ENCODE measurements at regions not wholly inside any gene's neighbourhood (a gene's known extent, or its start where the extent isn't known, plus 50 kb on each side); places are given as distances from the start of the nearest gene placed in this dataset.

DNA sequence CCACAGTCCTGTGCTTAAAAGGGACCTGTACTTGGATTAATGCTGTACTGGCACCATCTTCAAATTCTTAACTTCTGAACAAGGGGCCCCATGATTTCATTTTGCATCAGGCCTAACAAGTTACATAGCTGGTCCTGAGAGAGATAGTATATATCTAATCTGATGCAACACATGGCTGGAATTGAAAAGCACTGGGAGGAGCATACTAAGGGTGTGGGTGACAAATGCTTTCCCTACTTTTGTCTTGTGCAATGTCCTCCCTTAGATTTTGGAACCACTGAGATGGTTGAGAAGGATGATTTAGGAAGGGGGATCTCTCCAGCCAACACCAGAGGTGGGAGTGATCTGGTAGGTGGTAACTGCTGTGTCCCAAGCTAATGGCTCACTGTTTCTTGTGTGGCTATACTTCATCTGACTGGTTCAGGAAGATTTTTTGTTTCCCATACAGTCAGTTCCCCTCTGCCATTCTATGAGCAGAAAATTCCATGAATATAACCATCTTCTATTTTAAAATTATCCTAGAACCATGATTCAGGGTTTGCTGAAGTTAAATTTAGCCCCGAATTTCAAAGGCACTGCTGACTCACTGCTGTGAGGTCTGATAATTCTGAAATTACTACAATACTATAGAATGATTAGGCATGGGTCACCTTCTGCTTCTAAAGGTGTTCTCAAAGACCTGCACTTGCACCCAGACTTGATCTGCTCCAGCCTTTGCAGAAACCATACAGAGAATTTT is 108.3 kb upstream of the NCKAP5 start:
- H3K9me3 ChIP-seq (ENCODE audit: low read length), result no peaks in the 10 kb centered on the region
- H3K9ac ChIP-seq (ENCODE audit: low read length), result no peak overlapping the region
- H3K79me2 ChIP-seq (replicated peaks; ENCODE audit: insufficient read depth, low read length), result no peaks in the 10 kb centered on the region
- no peaks in the 10 kb centered on the region for H3K9me2 ChIP-seq (ENCODE audit: insufficient read depth, low read length)
- H3K4me3 ChIP-seq (ENCODE audit: low read length), result no peak overlapping the region
- no peaks in the 10 kb centered on the region for H3F3A ChIP-seq (ENCODE audit: insufficient read depth, low read length, poor library complexity, severe bottlenecking)
- H3K36me3 ChIP-seq (ENCODE audit: insufficient read depth, low read length), result no peaks in the 10 kb centered on the region
- H3K27ac ChIP-seq (ENCODE audit: low read length), result no peak overlapping the region
- H3K27me3 ChIP-seq (ENCODE audit: insufficient read depth, low read depth, low read length), result no peaks in the 10 kb centered on the region
- H4K20me1 ChIP-seq (ENCODE audit: insufficient read depth), result no peaks in the 10 kb centered on the region
- no peak for TF ChIP-seq TAF1 (IDR thresholded peaks at IDR 0.05; ENCODE audit: low read depth)
- TF ChIP-seq, protein P1, sequence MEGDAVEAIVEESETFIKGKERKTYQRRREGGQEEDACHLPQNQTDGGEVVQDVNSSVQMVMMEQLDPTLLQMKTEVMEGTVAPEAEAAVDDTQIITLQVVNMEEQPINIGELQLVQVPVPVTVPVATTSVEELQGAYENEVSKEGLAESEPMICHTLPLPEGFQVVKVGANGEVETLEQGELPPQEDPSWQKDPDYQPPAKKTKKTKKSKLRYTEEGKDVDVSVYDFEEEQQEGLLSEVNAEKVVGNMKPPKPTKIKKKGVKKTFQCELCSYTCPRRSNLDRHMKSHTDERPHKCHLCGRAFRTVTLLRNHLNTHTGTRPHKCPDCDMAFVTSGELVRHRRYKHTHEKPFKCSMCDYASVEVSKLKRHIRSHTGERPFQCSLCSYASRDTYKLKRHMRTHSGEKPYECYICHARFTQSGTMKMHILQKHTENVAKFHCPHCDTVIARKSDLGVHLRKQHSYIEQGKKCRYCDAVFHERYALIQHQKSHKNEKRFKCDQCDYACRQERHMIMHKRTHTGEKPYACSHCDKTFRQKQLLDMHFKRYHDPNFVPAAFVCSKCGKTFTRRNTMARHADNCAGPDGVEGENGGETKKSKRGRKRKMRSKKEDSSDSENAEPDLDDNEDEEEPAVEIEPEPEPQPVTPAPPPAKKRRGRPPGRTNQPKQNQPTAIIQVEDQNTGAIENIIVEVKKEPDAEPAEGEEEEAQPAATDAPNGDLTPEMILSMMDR (IDR thresholded peaks at IDR 0.05; ENCODE audit: poor library complexity, severe bottlenecking), result no peak
- H2AFZ ChIP-seq (ENCODE audit: low read depth, low read length), result no peak overlapping the region
- no peak overlapping the region for H3K4me2 ChIP-seq (ENCODE audit: low read length)

DNA sequence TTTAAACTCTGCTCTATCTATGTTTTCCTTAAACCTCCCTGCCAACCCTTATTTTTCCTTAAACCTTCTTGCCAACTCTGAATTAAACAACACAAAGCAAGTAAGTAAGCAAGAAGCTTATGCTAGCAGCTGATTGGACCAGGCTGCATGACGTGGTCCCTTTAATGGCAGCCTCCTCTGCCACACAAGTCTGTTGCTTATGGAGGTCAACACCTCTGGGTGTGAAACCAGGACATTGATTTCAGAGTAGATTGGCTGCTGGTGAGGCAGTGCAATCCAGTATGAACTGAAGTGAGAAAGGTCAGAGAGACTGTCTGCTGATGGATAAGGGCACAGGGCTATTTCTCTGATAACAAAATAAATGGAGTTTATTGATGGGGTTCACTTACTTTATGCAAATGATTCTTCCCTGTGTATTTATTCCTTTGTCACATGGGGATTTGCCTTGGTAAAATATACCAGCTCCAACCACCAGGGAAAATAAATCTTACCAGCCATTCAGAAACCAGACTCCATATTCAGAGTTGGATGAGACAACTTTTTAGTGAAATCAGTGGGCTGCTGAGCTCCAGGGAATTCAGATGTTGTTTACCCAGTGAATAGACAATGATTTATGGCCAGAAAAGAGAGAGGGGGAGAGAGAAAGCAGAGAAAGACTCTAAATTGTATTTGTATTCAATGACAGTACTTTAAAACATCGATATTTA is 112.2 kb upstream of the NCKAP5 start:
- Histone ChIP-seq H3K27ac (ENCODE audit: low read length) (no peak overlapping the region), H3K9ac (ENCODE audit: low read length) (no peak overlapping the region), H3K4me3 (ENCODE audit: low read length) (no peak overlapping the region), H3K36me3 (ENCODE audit: insufficient read depth, low read length) (no peaks in the 10 kb centered on the region), H3K27me3 (ENCODE audit: insufficient read depth, low read depth, low read length) (no peaks in the 10 kb centered on the region), H3K4me2 (ENCODE audit: low read length) (no peak overlapping the region), H3F3A (ENCODE audit: insufficient read depth, low read length, poor library complexity, severe bottlenecking) (no peaks in the 10 kb centered on the region), H3K9me3 (ENCODE audit: low read length) (no peaks in the 10 kb centered on the region), H2AFZ (ENCODE audit: low read depth, low read length) (no peak overlapping the region), H4K20me1 (ENCODE audit: insufficient read depth) (no peaks in the 10 kb centered on the region), H3K79me2 (replicated peaks; ENCODE audit: insufficient read depth, low read length) (no peaks in the 10 kb centered on the region), H3K9me2 (ENCODE audit: insufficient read depth, low read length) (no peaks in the 10 kb centered on the region)
- no peak for TF ChIP-seq REST (IDR thresholded peaks at IDR 0.05; ENCODE audit: borderline replicate concordance)
- no peak for TF ChIP-seq MXI1 (conservative IDR thresholded peaks at IDR 0.05; ENCODE audit: poor library complexity, severe bottlenecking)
- no peak for TF ChIP-seq POLR2AphosphoS5 (IDR thresholded peaks at IDR 0.05)
- no peak for TF ChIP-seq EP300 (conservative IDR thresholded peaks at IDR 0.05; ENCODE audit: poor library complexity, severe bottlenecking)
- no peak for TF ChIP-seq EZH2 (IDR thresholded peaks at IDR 0.05; ENCODE audit: borderline replicate concordance, insufficient read depth, low read length, poor library complexity, severe bottlenecking)
- TF ChIP-seq RAD21 (conservative IDR thresholded peaks at IDR 0.05), result no peak
- no peak for TF ChIP-seq SMC3 (conservative IDR thresholded peaks at IDR 0.05; ENCODE audit: poor library complexity)
- TF ChIP-seq, protein P1 (IDR thresholded peaks at IDR 0.05; ENCODE audit: poor library complexity, severe bottlenecking), result no peak
- TF ChIP-seq TAF1 (IDR thresholded peaks at IDR 0.05; ENCODE audit: low read depth), result no peak
